GM10266 (cell line): ENCODE measurements at regions not wholly inside any gene's neighbourhood (a gene's known extent, or its start where the extent isn't known, plus 50 kb on each side); places are given as distances from the start of the nearest gene placed in this dataset.

Experiments
- DNase-seq: peaks from one replicate; pipeline ENCODE4 v3.0.0; 2012; ENCODE audit errors: extremely low spot score
- TF ChIP-seq, protein P1 (sequence below): IDR thresholded peaks from 2 replicates; pipeline ENCODE4 v1.5.1; 2012; ENCODE audit warnings: mild to moderate bottlenecking, low read depth; ENCODE audit not compliant: control insufficient read depth, insufficient read depth; ENCODE audit errors: missing control alignments

- TF ChIP-seq, protein P1, sequence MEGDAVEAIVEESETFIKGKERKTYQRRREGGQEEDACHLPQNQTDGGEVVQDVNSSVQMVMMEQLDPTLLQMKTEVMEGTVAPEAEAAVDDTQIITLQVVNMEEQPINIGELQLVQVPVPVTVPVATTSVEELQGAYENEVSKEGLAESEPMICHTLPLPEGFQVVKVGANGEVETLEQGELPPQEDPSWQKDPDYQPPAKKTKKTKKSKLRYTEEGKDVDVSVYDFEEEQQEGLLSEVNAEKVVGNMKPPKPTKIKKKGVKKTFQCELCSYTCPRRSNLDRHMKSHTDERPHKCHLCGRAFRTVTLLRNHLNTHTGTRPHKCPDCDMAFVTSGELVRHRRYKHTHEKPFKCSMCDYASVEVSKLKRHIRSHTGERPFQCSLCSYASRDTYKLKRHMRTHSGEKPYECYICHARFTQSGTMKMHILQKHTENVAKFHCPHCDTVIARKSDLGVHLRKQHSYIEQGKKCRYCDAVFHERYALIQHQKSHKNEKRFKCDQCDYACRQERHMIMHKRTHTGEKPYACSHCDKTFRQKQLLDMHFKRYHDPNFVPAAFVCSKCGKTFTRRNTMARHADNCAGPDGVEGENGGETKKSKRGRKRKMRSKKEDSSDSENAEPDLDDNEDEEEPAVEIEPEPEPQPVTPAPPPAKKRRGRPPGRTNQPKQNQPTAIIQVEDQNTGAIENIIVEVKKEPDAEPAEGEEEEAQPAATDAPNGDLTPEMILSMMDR, result no peak
- no peak for DNase-seq
Observed at GRCh38 chr4:188262464-188262863, 123.2 kb downstream of the TRIML1 start.

GRCh38 chr4:188263321-188263720, 124.1 kb downstream of the TRIML1 start:
- TF ChIP-seq, protein P1, result no peak
- DNase-seq, result no peak

- no peak for DNase-seq
- TF ChIP-seq, protein P1, result no peak
Observed at GRCh38 chr4:188266386-188266785, 127.1 kb downstream of the TRIML1 start.

DNA sequence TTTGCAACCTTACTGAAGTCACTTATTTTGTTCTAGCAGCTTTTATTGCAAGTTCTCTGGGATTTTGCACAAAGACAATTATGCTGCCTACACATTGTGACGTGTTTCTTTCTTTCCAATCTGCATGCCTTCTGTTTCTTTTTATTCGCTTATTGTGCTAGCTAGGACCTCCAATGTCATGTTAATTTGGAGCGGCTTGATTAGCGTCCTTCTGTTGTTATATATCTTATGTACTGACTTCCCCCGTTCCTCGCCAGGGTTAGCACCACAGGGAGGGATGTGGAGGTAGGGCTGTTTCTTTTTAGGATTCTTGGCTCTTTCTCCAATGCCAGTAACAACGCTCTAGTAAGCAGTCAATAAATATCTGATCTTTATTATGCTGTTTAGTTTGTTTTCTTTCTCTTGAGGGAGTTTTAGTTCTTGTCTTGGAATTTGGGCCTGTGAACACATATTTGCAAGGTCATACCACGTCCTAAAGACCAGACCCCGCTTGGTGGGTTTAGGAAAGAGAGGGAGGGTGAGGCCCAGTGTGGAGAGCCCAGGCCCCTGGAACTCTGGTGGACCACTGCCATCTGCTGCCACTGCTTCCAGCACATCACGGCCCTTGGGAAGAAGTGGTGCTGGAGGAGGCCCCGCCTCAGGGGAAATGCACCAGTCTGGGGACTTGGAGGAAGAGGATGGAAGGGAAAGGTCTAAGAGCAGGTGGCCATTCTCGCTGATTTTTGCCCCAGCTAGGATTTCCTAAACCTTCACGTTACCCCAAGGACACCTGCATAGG, 129.1 kb downstream of the TRIML1 start:
- DNase-seq, result no peak
- TF ChIP-seq, protein P1, result no peak

GRCh38 chr4:188270273-188271069, 131.2 kb downstream of the TRIML1 start:
- no peak for DNase-seq
- TF ChIP-seq, protein P1, result no peak

GRCh38 chr4:188275686-188276085, 136.4 kb downstream of the TRIML1 start:
- TF ChIP-seq, protein P1, result no peak

GRCh38 chr4:188279184-188279583, 139.9 kb downstream of the TRIML1 start:
- DNase-seq, result no peak
- TF ChIP-seq, protein P1, result no peak

More at GRCh38 chr4:188275686-188276085, 136.4 kb downstream of the TRIML1 start:
- no peak for DNase-seq
